HG02840 (cell line): ENCODE measurements at regions not wholly inside any gene's neighbourhood (a gene's known extent, or its start where the extent isn't known, plus 50 kb on each side); places are given as distances from the start of the nearest gene placed in this dataset.
"Not testable (repeated sequence)": the region's sequence is repeated elsewhere in the genome, so short reads cannot be mapped to it uniquely, and the experiment has no call there.

Experiments used
- ATAC-seq: cut with Tn5 transposase; IDR thresholded peaks from one replicate; pipeline ENCODE4 v1.9.1; 2021; ENCODE audit warnings: mild to moderate bottlenecking, moderate library complexity, moderate number of reproducible peaks; ENCODE audit not compliant: unreplicated experiment, low FRiP score

GRCh38 chr3:18086078-18086477 is 339.1 kb downstream of the SATB1 start:
- ATAC-seq, result no peak

GRCh38 chr3:18085429-18085828 is 339.7 kb downstream of the SATB1 start:
- ATAC-seq, result no peak

- ATAC-seq, result not testable (repeated sequence)
Measured at GRCh38 chr3:18083273-18083590, 340.8 kb upstream of the TBC1D5 start.

GRCh38 chr3:18082551-18083272 is 340.3 kb upstream of the TBC1D5 start:
- no peak for ATAC-seq

- ATAC-seq, result no peak
Measured at GRCh38 chr3:18080198-18080689, 337.8 kb upstream of the TBC1D5 start.

- ATAC-seq, result no peak
Measured at GRCh38 chr3:18079739-18080138, 337.3 kb upstream of the TBC1D5 start.

- no peak for ATAC-seq
Measured at GRCh38 chr3:18079062-18079461, 336.6 kb upstream of the TBC1D5 start.

- no peak for ATAC-seq
Measured at GRCh38 chr3:18077128-18077840, 334.9 kb upstream of the TBC1D5 start.

- no peak for ATAC-seq
Measured at GRCh38 chr3:18076301-18076700, 333.9 kb upstream of the TBC1D5 start.

- ATAC-seq, result no peak
Measured at GRCh38 chr3:18075799-18076198, 333.4 kb upstream of the TBC1D5 start.

- no peak for ATAC-seq
Measured at GRCh38 chr3:18071833-18072232, 329.4 kb upstream of the TBC1D5 start.

GRCh38 chr3:18070944-18071343 is 328.5 kb upstream of the TBC1D5 start:
- no peak for ATAC-seq

GRCh38 chr3:18070231-18070630 is 327.8 kb upstream of the TBC1D5 start:
- no peak for ATAC-seq

GRCh38 chr3:18069568-18069967 is 327.1 kb upstream of the TBC1D5 start:
- no peak for ATAC-seq

- ATAC-seq, result no peak
Measured at GRCh38 chr3:18066899-18067582, 324.6 kb upstream of the TBC1D5 start.

GRCh38 chr3:18064586-18064985 is 322.2 kb upstream of the TBC1D5 start:
- ATAC-seq, result no peak

GRCh38 chr3:18062657-18063025 is 320.2 kb upstream of the TBC1D5 start:
- no peak for ATAC-seq

GRCh38 chr3:18061737-18062656 is 319.6 kb upstream of the TBC1D5 start:
- no peak for ATAC-seq

GRCh38 chr3:18058666-18059065 is 316.2 kb upstream of the TBC1D5 start:
- ATAC-seq, result no peak

- no peak for ATAC-seq
Measured at GRCh38 chr3:18057471-18058091, 315.1 kb upstream of the TBC1D5 start.
